OCI-LY3 (cell line): ENCODE measurements at regions not wholly inside any gene's neighbourhood (a gene's known extent, or its start where the extent isn't known, plus 50 kb on each side); places are given as distances from the start of the nearest gene placed in this dataset.

Experiments used
- H2AFZ ChIP-seq: fragments of 200-600, 300-600 bp; shearing (Covaris generic); 2 replicates; pipeline ENCODE4 v1.6.0; 2014; ENCODE audit warnings: antibody characterized with exemption, low read depth, low read length
- H3K27ac ChIP-seq: fragments of 200-600, 300-600 bp; sonication (generic); 2 replicates; pipeline ENCODE4 v1.5.1; 2014; ENCODE audit warnings: mild to moderate bottlenecking, low read length, moderate library complexity, mixed read lengths
- H3K27me3 ChIP-seq: fragments of 200-600, 300-600 bp; sonication (generic); 2 replicates; pipeline ENCODE4 v1.6.1; 2014; ENCODE audit warnings: low read depth, low read length, mixed read lengths
- H3K36me3 ChIP-seq: fragments of 200-600, 300-600 bp; sonication (generic); replicated peaks from 2 replicates; pipeline ENCODE3; 2014; ENCODE audit warnings: low read depth, low read length, mixed read lengths
- H3K4me1 ChIP-seq: fragments of 300-600, 200-600 bp; sonication (generic); 2 replicates; pipeline ENCODE4 v1.6.1; 2014; ENCODE audit warnings: low read length, mixed read lengths
- H3K4me2 ChIP-seq: fragments of 200-600, 300-600 bp; sonication (generic); 2 replicates; pipeline ENCODE4 v1.6.1; 2014; ENCODE audit warnings: low read length, mixed read lengths
- H3K4me3 ChIP-seq: fragments of 300-600, 200-600 bp; sonication (generic); 2 replicates; pipeline ENCODE4 v1.5.1; 2014; ENCODE audit warnings: antibody characterized with exemption, mild to moderate bottlenecking, low read length, moderate library complexity
- H3K79me2 ChIP-seq: fragments of 300-600, 200-600 bp; shearing (Covaris generic); 2 replicates; pipeline ENCODE4 v1.6.1; 2014; ENCODE audit warnings: mild to moderate bottlenecking, low read length, mixed read lengths
- H3K9ac ChIP-seq: fragments of 300-600, 200-600 bp; shearing (Covaris generic); 2 replicates; pipeline ENCODE4 v1.6.0; 2014; ENCODE audit warnings: mild to moderate bottlenecking, low read length, moderate library complexity
- H3K9me3 ChIP-seq: fragments of 200-600, 300-600 bp; shearing (Covaris generic); 2 replicates; pipeline ENCODE4 v1.6.1; 2014; ENCODE audit warnings: low read length, mixed read lengths; ENCODE audit not compliant: insufficient read depth
- H4K20me1 ChIP-seq: fragments of 200-600, 300-600 bp; sonication (generic); 2 replicates; pipeline ENCODE4 v1.6.1; 2016; ENCODE audit warnings: low read length, mixed read lengths; ENCODE audit not compliant: insufficient read depth
- EZH2phosphoT487 ChIP-seq: fragments of 200-600 bp; shearing (Covaris generic); IDR thresholded peaks from 2 replicates; pipeline ENCODE4 v1.6.1; 2018; ENCODE audit warnings: antibody characterized with exemption, mixed run types, low read depth
- TF ChIP-seq, protein P1 (sequence below): fragments of 200-600, 300-600 bp; sonication (generic); IDR thresholded peaks from 2 replicates; pipeline ENCODE4 v1.5.1; 2014; ENCODE audit warnings: antibody characterized with exemption, low read length, low read depth

DNA sequence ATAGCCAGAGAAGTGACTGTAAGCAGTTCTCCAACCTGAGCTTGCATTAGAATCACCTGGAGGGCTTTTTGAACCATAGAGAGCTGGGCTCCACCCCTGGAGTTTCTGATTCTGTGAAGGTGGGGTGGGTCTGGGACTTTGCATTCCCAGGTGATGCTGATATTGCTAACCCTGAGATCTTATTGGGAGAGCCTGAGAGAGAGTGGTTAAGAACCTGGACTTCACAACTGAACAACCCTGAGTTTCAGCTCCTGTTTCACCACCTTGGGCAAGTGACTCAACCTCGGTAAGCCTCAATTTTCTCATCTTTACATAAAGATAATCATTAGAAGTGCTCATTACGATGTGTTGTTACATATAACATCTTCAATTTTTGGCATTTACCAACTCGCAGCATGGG, 498.6 kb downstream of the EBF1 start:
- Histone ChIP-seq H4K20me1 (no peaks in the 10 kb centered on the region), H3K79me2 (no peaks in the 10 kb centered on the region), H3K27ac (no peak overlapping the region), H3K4me3 (no peak overlapping the region), H3K27me3 (no peaks in the 10 kb centered on the region), H3K9me3 (no peaks in the 10 kb centered on the region), H3K36me3 (no peaks in the 10 kb centered on the region), H3K9ac (no peak overlapping the region), H3K4me1 (peaks cover 26% of the 10 kb centered on the region), H3K4me2 (no peak overlapping the region), H2AFZ (no peak overlapping the region)
- TF ChIP-seq, protein P1, sequence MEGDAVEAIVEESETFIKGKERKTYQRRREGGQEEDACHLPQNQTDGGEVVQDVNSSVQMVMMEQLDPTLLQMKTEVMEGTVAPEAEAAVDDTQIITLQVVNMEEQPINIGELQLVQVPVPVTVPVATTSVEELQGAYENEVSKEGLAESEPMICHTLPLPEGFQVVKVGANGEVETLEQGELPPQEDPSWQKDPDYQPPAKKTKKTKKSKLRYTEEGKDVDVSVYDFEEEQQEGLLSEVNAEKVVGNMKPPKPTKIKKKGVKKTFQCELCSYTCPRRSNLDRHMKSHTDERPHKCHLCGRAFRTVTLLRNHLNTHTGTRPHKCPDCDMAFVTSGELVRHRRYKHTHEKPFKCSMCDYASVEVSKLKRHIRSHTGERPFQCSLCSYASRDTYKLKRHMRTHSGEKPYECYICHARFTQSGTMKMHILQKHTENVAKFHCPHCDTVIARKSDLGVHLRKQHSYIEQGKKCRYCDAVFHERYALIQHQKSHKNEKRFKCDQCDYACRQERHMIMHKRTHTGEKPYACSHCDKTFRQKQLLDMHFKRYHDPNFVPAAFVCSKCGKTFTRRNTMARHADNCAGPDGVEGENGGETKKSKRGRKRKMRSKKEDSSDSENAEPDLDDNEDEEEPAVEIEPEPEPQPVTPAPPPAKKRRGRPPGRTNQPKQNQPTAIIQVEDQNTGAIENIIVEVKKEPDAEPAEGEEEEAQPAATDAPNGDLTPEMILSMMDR, result no peak
- TF ChIP-seq EZH2phosphoT487, result no peak

DNA sequence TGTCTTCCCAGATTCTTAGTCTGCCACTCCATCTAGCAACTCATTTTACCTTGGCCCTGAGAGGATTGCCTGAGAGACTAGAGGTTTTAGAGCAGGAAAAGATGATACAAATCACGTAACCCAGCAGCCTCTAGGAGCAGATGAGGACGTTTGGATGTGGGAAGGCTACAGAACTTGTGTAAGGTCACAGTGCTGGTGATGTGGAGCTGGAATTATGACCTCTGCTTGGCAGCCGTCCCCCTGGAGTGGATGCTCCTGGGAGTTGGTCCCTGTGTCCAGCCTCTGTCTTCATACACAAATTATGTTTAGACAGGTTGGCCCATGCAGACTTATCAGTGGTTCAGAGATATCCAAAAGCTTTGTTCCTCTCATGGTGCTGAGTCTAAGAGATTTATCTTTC, 499.0 kb downstream of the EBF1 start:
- no peak overlapping the region for H3K4me2 ChIP-seq
- H3K36me3 ChIP-seq, result no peaks in the 10 kb centered on the region
- H3K4me3 ChIP-seq, result no peak overlapping the region
- TF ChIP-seq EZH2phosphoT487, result no peak
- TF ChIP-seq, protein P1, result no peak
- no peak overlapping the region for H3K9ac ChIP-seq
- H3K27ac ChIP-seq, result no peak overlapping the region
- no peaks in the 10 kb centered on the region for H4K20me1 ChIP-seq
- no peak overlapping the region for H2AFZ ChIP-seq
- no peaks in the 10 kb centered on the region for H3K79me2 ChIP-seq
- no peaks in the 10 kb centered on the region for H3K27me3 ChIP-seq
- peaks cover 25% of the 10 kb centered on the region for H3K4me1 ChIP-seq
- H3K9me3 ChIP-seq, result no peaks in the 10 kb centered on the region

GRCh38 chr5:158599157-158599556, 500.6 kb downstream of the EBF1 start:
- Histone ChIP-seq H3K36me3 (no peaks in the 10 kb centered on the region), H3K79me2 (no peaks in the 10 kb centered on the region), H3K9me3 (no peaks in the 10 kb centered on the region), H3K4me3 (no peak overlapping the region), H3K9ac (no peak overlapping the region), H2AFZ (no peak overlapping the region), H3K27ac (no peak overlapping the region), H3K4me2 (peak overlapping the region; percentile 66; the same call in 1 of the 2 replicates), H4K20me1 (no peaks in the 10 kb centered on the region), H3K4me1 (peaks cover 25% of the 10 kb centered on the region), H3K27me3 (no peaks in the 10 kb centered on the region)
- no peak for TF ChIP-seq EZH2phosphoT487
- TF ChIP-seq, protein P1, result no peak

- Histone ChIP-seq H3K36me3 (no peaks in the 10 kb centered on the region), H3K4me1 (peaks cover 18% of the 10 kb centered on the region), H3K9ac (no peak overlapping the region), H3K4me3 (no peak overlapping the region), H3K9me3 (no peaks in the 10 kb centered on the region), H3K79me2 (no peaks in the 10 kb centered on the region), H2AFZ (no peak overlapping the region), H3K27me3 (no peaks in the 10 kb centered on the region), H3K4me2 (no peak overlapping the region), H3K27ac (no peak overlapping the region), H4K20me1 (no peaks in the 10 kb centered on the region)
- no peak for TF ChIP-seq EZH2phosphoT487
- TF ChIP-seq, protein P1, result no peak
Measured at GRCh38 chr5:158594595-158595242, 505.0 kb downstream of the EBF1 start.
